H1 (cell line): ENCODE measurements at regions not wholly inside any gene's neighbourhood (a gene's known extent, or its start where the extent isn't known, plus 50 kb on each side); places are given as distances from the start of the nearest gene placed in this dataset.

ENCODE experiments used
- CTCF ChIA-PET: fragments of 300-600 bp; sonication (Branson Sonifier 250); formaldehyde crosslinking; loops from one replicate; lab custom pipeline; 2021; ENCODE audit not compliant: partially characterized antibody; lab: Charles Lee
- POLR2A ChIA-PET: fragments of 300-600 bp; sonication (Branson Sonifier 250); formaldehyde crosslinking; loops from one replicate; lab custom pipeline; 2021; ENCODE audit warnings: inconsistent platforms; ENCODE audit not compliant: partially characterized antibody; lab: Charles Lee
- DNase-seq, 2 experiments: peaks; one replicate each; pipeline versions ENCODE4 v3.0.0 to v3.0.0-alpha.2; 2010 to 2022; ENCODE audit warnings: low spot score in 2 of 2, low read depth in 1 of 2, mixed read lengths in 1 of 2
- FAIRE-seq: peaks from 2 replicates; lab custom pipeline; 2011; peaks lifted over from hg19 to GRCh38; lab: Jason Lieb, UNC
- H2AFZ ChIP-seq: 2 replicates; pipeline ENCODE4 v1.8.1; 2012; ENCODE audit warnings: low read length, inconsistent platforms
- H2AK5ac ChIP-seq: 2 replicates; pipeline ENCODE4 v1.6.1; 2013; ENCODE audit warnings: low read depth, low read length
- H2BK120ac ChIP-seq: replicated peaks from 2 replicates; pipeline ENCODE3; 2013; ENCODE audit warnings: low read depth, low read length, inconsistent platforms
- H2BK12ac ChIP-seq: 2 replicates; pipeline ENCODE4 v1.6.1; 2013; ENCODE audit warnings: low read depth, low read length
- H2BK15ac ChIP-seq: 2 replicates; pipeline ENCODE4 v1.6.1; 2013; ENCODE audit warnings: low read length
- H2BK20ac ChIP-seq: 2 replicates; pipeline ENCODE4 v1.6.1; 2013; ENCODE audit warnings: low read length
- H2BK5ac ChIP-seq: 2 replicates; pipeline ENCODE4 v1.6.1; 2013; ENCODE audit warnings: low read depth, low read length
- H3K14ac ChIP-seq: 2 replicates; pipeline ENCODE4 v1.6.1; 2013; ENCODE audit warnings: inconsistent platforms; ENCODE audit not compliant: insufficient read length
- H3K18ac ChIP-seq: 2 replicates; pipeline ENCODE4 v1.6.1; 2013; ENCODE audit warnings: low read length; ENCODE audit errors: extremely low read depth
- H3K23ac ChIP-seq: 2 replicates; pipeline ENCODE4 v1.6.1; 2013; ENCODE audit warnings: inconsistent platforms; ENCODE audit not compliant: insufficient read length
- H3K23me2 ChIP-seq: 2 replicates; pipeline ENCODE4 v1.6.1; 2013; ENCODE audit warnings: low read depth, low read length
- H3K27ac ChIP-seq: 2 replicates; pipeline ENCODE4 v1.6.1; 2011; ENCODE audit warnings: low read depth, low read length, inconsistent platforms
- H3K27me3 ChIP-seq, 4 experiments: replicated peaks in 1 of 4; 1 replicate in 1 of 4; 2 replicates in 3 of 4; pipeline versions ENCODE4 v1.6.1 to v1.8.1; 2011 to 2013; ENCODE audit warnings: low read length in 3 of 4, mild to moderate bottlenecking in 3 of 4, inconsistent platforms in 2 of 4, mixed read lengths in 2 of 4, moderate library complexity in 1 of 4; ENCODE audit not compliant: control insufficient read depth in 3 of 4, insufficient read depth in 3 of 4; ENCODE audit errors: extremely low read depth in 1 of 4
- H3K36me3 ChIP-seq, 4 experiments: 2 replicates each; pipeline versions ENCODE4 v1.6.1 to v1.8.1; 2011 to 2013; ENCODE audit warnings: mild to moderate bottlenecking in 4 of 4, low read length in 3 of 4, moderate library complexity in 2 of 4, control low read depth in 1 of 4, inconsistent platforms in 1 of 4; ENCODE audit not compliant: insufficient read depth in 4 of 4, control insufficient read depth in 2 of 4
- H3K4ac ChIP-seq: replicated peaks from 2 replicates; pipeline ENCODE3; 2013; ENCODE audit warnings: low read length, low read depth, mixed read lengths, inconsistent platforms; ENCODE audit not compliant: insufficient read length
- H3K4me1 ChIP-seq, 4 experiments: replicated peaks in 1 of 4; 1 replicate in 1 of 4; 2 replicates in 3 of 4; pipeline versions ENCODE4 v1.6.1 to v1.8.1; 2011 to 2013; ENCODE audit warnings: low read length in 3 of 4, inconsistent platforms in 2 of 4, mixed read lengths in 1 of 4; ENCODE audit not compliant: insufficient read depth in 4 of 4, control insufficient read depth in 3 of 4
- H3K4me2 ChIP-seq, 2 experiments: 2 replicates each; pipeline versions ENCODE4 v1.6.1 to v1.8.1; 2011 to 2013; ENCODE audit warnings: low read depth in 2 of 2, low read length in 2 of 2, control low read depth in 1 of 2, inconsistent platforms in 1 of 2, mild to moderate bottlenecking in 1 of 2; ENCODE audit not compliant: insufficient read depth in 1 of 2
- H3K4me3 ChIP-seq, 4 experiments: fragments of 200-600, 300-600 bp in 1 of 4; sonication (generic), shearing (Covaris generic), sonication (Bioruptor Twin) in 1 of 4; 2 replicates each; pipeline versions ENCODE4 v1.5.1 to v1.8.1; 2011 to 2016; ENCODE audit warnings: low read length in 4 of 4, low read depth in 3 of 4, control low read depth in 2 of 4, inconsistent platforms in 2 of 4, mild to moderate bottlenecking in 2 of 4, mixed read lengths in 1 of 4, moderate library complexity in 1 of 4; ENCODE audit not compliant: insufficient read depth in 2 of 4; ENCODE audit errors: extremely low read depth in 1 of 4
- H3K56ac ChIP-seq: replicated peaks from 2 replicates; pipeline ENCODE3; 2013; ENCODE audit warnings: low read depth, mild to moderate bottlenecking, mixed read lengths, low read length, inconsistent platforms; ENCODE audit not compliant: insufficient read length
- H3K79me1 ChIP-seq: 2 replicates; pipeline ENCODE4 v1.6.1; 2013; ENCODE audit warnings: low read depth, low read length, control low read depth
- H3K79me2 ChIP-seq, 2 experiments: 2 replicates each; pipeline versions ENCODE4 v1.6.1 to v1.8.1; 2012 to 2013; ENCODE audit warnings: low read length in 2 of 2, mild to moderate bottlenecking in 2 of 2, inconsistent platforms in 1 of 2; ENCODE audit not compliant: insufficient read depth in 2 of 2, control insufficient read depth in 1 of 2
- H3K9ac ChIP-seq, 4 experiments: replicated peaks in 1 of 4; 1 replicate in 1 of 4; 2 replicates in 3 of 4; pipeline versions ENCODE4 v1.6.1 to v1.8.1; 2011 to 2013; ENCODE audit warnings: low read depth in 3 of 4, low read length in 3 of 4, control low read depth in 2 of 4, mild to moderate bottlenecking in 2 of 4, moderate library complexity in 2 of 4, inconsistent platforms in 1 of 4; ENCODE audit errors: extremely low read depth in 1 of 4
- H3K9me3 ChIP-seq, 2 experiments: 2 replicates each; pipeline versions ENCODE4 v1.6.1 to v1.8.1; 2012 to 2013; ENCODE audit warnings: mild to moderate bottlenecking in 2 of 2, moderate library complexity in 2 of 2, control low read depth in 1 of 2, inconsistent platforms in 1 of 2, low read depth in 1 of 2, low read length in 1 of 2, mixed read lengths in 1 of 2; ENCODE audit not compliant: insufficient read depth in 2 of 2
- H4K20me1 ChIP-seq, 2 experiments: replicated peaks in 1 of 2; 2 replicates each; pipeline versions ENCODE3 to v1.8.1; 2011 to 2013; ENCODE audit warnings: inconsistent platforms in 2 of 2, low read length in 2 of 2, mild to moderate bottlenecking in 1 of 2; ENCODE audit not compliant: insufficient read depth in 2 of 2, control insufficient read depth in 1 of 2
- H4K5ac ChIP-seq: 2 replicates; pipeline ENCODE4 v1.6.1; 2013; ENCODE audit warnings: low read length, low read depth, mixed read lengths, inconsistent platforms; ENCODE audit not compliant: insufficient read length
- H4K8ac ChIP-seq: 2 replicates; pipeline ENCODE4 v1.8.0; 2013; ENCODE audit warnings: mild to moderate bottlenecking, moderate library complexity, low read length, inconsistent platforms; ENCODE audit not compliant: insufficient read depth; ENCODE audit errors: extremely low read depth
- H4K91ac ChIP-seq: replicated peaks from 2 replicates; pipeline ENCODE3; 2013; ENCODE audit warnings: low read length, mixed read lengths, inconsistent platforms; ENCODE audit not compliant: insufficient read length
- BACH1 ChIP-seq: IDR thresholded peaks from 2 replicates; pipeline ENCODE4 v1.6.1; 2012; ENCODE audit warnings: low read length, improper control_type of control experiment
- EZH2 ChIP-seq: fragments of 200-600 bp; sonication (generic); IDR thresholded peaks from 2 replicates; pipeline ENCODE4 v1.7.1; 2012; ENCODE audit warnings: low read depth, mild to moderate bottlenecking, moderate library complexity, low read length, inconsistent platforms; ENCODE audit not compliant: severe bottlenecking
- MAFK ChIP-seq: IDR thresholded peaks from 2 replicates; pipeline ENCODE4 v1.6.1; 2012; ENCODE audit warnings: low read depth, mild to moderate bottlenecking, improper control_type of control experiment, low read length
- POLR2A ChIP-seq, 2 experiments: IDR thresholded peaks; 1 replicate in 1 of 2; 2 replicates in 1 of 2; pipeline ENCODE4 v1.6.1; 2011; ENCODE audit warnings: low read depth in 2 of 2, low read length in 2 of 2, mild to moderate bottlenecking in 2 of 2; ENCODE audit errors: control extremely low read depth in 1 of 2
- RBBP5 ChIP-seq: IDR thresholded peaks from 2 replicates; pipeline ENCODE4 v1.7.1; 2012; ENCODE audit warnings: low read depth, mild to moderate bottlenecking, inconsistent platforms, low read length, moderate library complexity, borderline replicate concordance
- SIRT6 ChIP-seq: IDR thresholded peaks from one replicate; pipeline ENCODE4 v1.7.1; 2012; ENCODE audit warnings: low read length, inconsistent platforms
- TEAD4 ChIP-seq: IDR thresholded peaks from 2 replicates; pipeline ENCODE4 v1.6.1; 2012; ENCODE audit warnings: low read depth, low read length, inconsistent platforms, mixed read lengths
- WGBS, 2 experiments: shearing (Covaris generic) in 1 of 2; methylation state at CpG; one replicate each; pipeline versions ENCODE4 v1.1.6 to v1.1.7; 2013 to 2015; ENCODE audit warnings: low lambda C conversion rate in 2 of 2, mixed read lengths in 2 of 2, inconsistent platforms in 1 of 2, low coverage in 1 of 2, missing lambda C conversion rate in 1 of 2; ENCODE audit not compliant: insufficient replicate concordance in 2 of 2, insufficient coverage in 1 of 2, insufficient read length in 1 of 2; ENCODE audit errors: extremely low coverage in 1 of 2, missing lambda C conversion rate in 1 of 2; 5-methylcytosine and 5-hydroxymethylcytosine counted together
- TF ChIP-seq, protein P1 (sequence below): IDR thresholded peaks from 2 replicates; pipeline ENCODE4 v1.6.1; 2011; ENCODE audit warnings: low read depth, mild to moderate bottlenecking, low read length; ENCODE audit not compliant: insufficient read depth

GRCh38 chr2:139228276-139228675, 448.1 kb upstream of the NXPH2 start:
- Histone ChIP-seq H3K4me3 (no peak overlapping the region), H3K4me2 (no peak overlapping the region), H4K91ac (no peak overlapping the region), H4K20me1 (no peaks in the 10 kb centered on the region), H3K27ac (no peak overlapping the region), H3K36me3 (no peaks in the 10 kb centered on the region), H2BK15ac (no peak overlapping the region), H3K4me1 (no peaks in the 10 kb centered on the region), H4K5ac (no peak overlapping the region), H3K14ac (no peak overlapping the region), H3K23me2 (no peaks in the 10 kb centered on the region), H3K9me3 (no peaks in the 10 kb centered on the region), H3K9ac (no peak overlapping the region), H2AK5ac (no peak overlapping the region), H2AFZ (0 out of 2 replicates have a peak overlapping the region, but pooled peaks have one; percentile 22), H3K18ac (no peak overlapping the region), H2BK12ac (no peak overlapping the region), H3K27me3 (no peaks in the 10 kb centered on the region), H3K23ac (no peak overlapping the region), H2BK120ac (no peak overlapping the region), H3K56ac (no peak overlapping the region), H3K79me1 (no peaks in the 10 kb centered on the region), H3K79me2 (no peaks in the 10 kb centered on the region), H2BK5ac (no peak overlapping the region), H4K8ac (no peak overlapping the region), H3K4ac (no peak overlapping the region), H2BK20ac (no peak overlapping the region)
- FAIRE-seq (no peak), DNase-seq (no peak)
- whole genome bisulfite sequencing, 2 experiments: 87% methylated on average over 2 of the region's 2 CpGs; no CpG with 5 or more reads in 1 of the 2 experiments
- ChIA-PET CTCF (no interaction called here), POLR2A (no interaction called here)
- TF ChIP-seq SIRT6 (no peak), MAFK (no peak), RBBP5 (no peak), BACH1 (no peak), EZH2 (no peak), POLR2A (IDR thresholded peaks at IDR 0.05; ENCODE audit: control extremely low read depth in 1 of 2, low read depth in 2 of 2, low read length in 2 of 2) (no peak), TEAD4 (no peak)
- TF ChIP-seq, protein P1, sequence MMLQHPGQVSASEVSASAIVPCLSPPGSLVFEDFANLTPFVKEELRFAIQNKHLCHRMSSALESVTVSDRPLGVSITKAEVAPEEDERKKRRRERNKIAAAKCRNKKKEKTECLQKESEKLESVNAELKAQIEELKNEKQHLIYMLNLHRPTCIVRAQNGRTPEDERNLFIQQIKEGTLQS: no peak
